ENCODE measurements at regions not wholly inside any gene's neighbourhood (a gene's known extent, or its start where the extent isn't known, plus 50 kb on each side); places are given as distances from the start of the nearest gene placed in this dataset.
"Not testable (repeated sequence)": the region's sequence is repeated elsewhere in the genome, so short reads cannot be mapped to it uniquely, and the experiment has no call there.

DNA sequence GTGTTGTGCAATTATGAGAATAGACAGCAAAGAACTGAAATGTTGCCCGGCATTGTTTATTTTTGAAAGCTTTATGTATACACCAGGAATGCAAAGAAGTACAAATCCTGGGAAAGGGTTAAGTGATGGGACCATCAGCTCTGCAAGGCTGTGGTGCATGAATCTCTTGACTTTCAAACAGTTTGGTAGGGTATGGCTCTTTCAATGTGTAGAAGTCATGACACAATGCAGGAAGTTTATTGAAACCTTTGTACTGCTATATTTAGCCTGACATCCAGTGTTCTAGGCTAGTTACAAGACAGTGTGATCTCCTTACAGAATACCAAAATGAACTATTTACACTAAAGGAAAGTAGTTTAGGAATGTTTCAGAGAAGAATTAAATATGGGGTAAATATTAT is 206.8 kb upstream of the HAND2 start:
- TF ChIP-seq, protein P1, sequence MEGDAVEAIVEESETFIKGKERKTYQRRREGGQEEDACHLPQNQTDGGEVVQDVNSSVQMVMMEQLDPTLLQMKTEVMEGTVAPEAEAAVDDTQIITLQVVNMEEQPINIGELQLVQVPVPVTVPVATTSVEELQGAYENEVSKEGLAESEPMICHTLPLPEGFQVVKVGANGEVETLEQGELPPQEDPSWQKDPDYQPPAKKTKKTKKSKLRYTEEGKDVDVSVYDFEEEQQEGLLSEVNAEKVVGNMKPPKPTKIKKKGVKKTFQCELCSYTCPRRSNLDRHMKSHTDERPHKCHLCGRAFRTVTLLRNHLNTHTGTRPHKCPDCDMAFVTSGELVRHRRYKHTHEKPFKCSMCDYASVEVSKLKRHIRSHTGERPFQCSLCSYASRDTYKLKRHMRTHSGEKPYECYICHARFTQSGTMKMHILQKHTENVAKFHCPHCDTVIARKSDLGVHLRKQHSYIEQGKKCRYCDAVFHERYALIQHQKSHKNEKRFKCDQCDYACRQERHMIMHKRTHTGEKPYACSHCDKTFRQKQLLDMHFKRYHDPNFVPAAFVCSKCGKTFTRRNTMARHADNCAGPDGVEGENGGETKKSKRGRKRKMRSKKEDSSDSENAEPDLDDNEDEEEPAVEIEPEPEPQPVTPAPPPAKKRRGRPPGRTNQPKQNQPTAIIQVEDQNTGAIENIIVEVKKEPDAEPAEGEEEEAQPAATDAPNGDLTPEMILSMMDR (IDR thresholded peaks at IDR 0.05): no peak
- no peak overlapping the region for H3K4me3 ChIP-seq
- no peaks in the 10 kb centered on the region for H3K36me3 ChIP-seq
- DNase-seq: no peak
- intact Hi-C loops (cut with DNase I): no loop called here
- H3K27me3 ChIP-seq: no peaks in the 10 kb centered on the region
- ATAC-seq: no peak
- H3K4me1 ChIP-seq: no peaks in the 10 kb centered on the region
- H3K9me3 ChIP-seq: no peaks in the 10 kb centered on the region
- H3K27ac ChIP-seq: no peak overlapping the region

DNA sequence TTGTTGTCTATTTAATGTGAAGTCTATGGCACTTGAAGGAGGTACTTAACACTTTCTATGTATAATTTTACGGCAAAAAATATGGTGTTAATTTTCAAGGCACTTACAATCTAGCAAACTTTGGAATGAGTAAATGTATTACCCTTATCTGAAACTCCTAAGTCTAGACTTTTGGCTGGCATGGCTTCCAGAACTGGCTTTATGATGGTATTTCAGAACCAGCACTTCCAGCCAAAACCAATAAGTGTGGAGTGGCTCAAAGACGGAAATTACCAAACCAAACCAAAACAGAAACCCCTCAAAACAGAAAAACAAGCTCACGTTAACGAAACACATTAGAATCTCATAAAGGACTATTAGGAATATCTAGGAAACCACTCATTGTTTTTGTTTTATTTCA is 205.6 kb upstream of the HAND2 start:
- H3K27ac ChIP-seq: no peak overlapping the region
- no peak for ATAC-seq
- TF ChIP-seq, protein P1 (IDR thresholded peaks at IDR 0.05): no peak
- H3K9me3 ChIP-seq: no peaks in the 10 kb centered on the region
- no peak for DNase-seq
- H3K27me3 ChIP-seq: no peaks in the 10 kb centered on the region
- H3K4me3 ChIP-seq: no peak overlapping the region
- H3K36me3 ChIP-seq: no peaks in the 10 kb centered on the region
- no peaks in the 10 kb centered on the region for H3K4me1 ChIP-seq
- intact Hi-C loops (cut with DNase I): no loop called here

DNA sequence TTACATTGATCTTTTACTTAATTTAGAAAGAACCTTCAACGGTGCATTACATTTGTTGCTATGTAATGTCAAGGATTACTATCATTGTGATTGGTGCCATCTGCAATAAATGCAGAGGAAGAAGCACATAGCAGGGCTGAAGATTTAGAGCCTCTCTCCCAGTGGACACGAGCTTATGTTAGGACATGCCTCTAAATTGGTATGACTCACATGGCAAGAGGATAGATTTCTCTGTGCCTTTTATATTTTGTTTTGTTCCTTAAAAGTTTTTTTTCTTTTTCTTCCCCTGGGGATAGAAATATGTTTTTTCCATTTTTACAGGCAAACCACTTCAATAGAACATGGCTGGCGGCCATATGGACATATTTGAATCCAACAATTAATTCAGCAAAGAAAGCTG is 205.0 kb upstream of the HAND2 start:
- H3K4me1 ChIP-seq: no peaks in the 10 kb centered on the region
- no peak overlapping the region for H3K27ac ChIP-seq
- ATAC-seq (no peak), DNase-seq (no peak)
- TF ChIP-seq, protein P1 (IDR thresholded peaks at IDR 0.05): no peak
- no peaks in the 10 kb centered on the region for H3K27me3 ChIP-seq
- H3K4me3 ChIP-seq: no peak overlapping the region
- no peaks in the 10 kb centered on the region for H3K9me3 ChIP-seq
- intact Hi-C loops (cut with DNase I): no loop called here
- H3K36me3 ChIP-seq: no peaks in the 10 kb centered on the region

DNA sequence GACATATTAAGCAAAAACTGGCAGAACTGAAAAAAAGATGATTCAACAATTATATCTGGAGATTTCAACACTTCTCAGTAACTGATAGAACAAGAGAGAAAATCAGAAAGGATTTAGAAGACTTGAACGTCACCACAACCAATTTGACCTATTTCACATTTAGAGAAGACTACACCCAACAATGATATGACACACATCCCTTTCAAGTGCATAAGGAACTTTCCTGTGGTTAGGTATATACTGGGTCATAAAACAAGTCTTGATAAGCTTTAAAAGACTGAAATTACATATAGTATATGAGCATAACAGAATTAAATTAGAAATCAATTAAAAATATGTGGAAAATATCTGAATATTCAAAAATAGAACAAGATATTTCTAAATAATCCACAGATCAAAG is 201.2 kb upstream of the HAND2 start:
- intact Hi-C loops (cut with DNase I): no loop called here
- TF ChIP-seq, protein P1 (IDR thresholded peaks at IDR 0.05): no peak
- DNase-seq: no peak
- Histone ChIP-seq H3K4me1 (no peaks in the 10 kb centered on the region), H3K36me3 (no peaks in the 10 kb centered on the region), H3K4me3 (no peak overlapping the region), H3K9me3 (no peaks in the 10 kb centered on the region), H3K27ac (no peak overlapping the region), H3K27me3 (no peaks in the 10 kb centered on the region)
- no peak for ATAC-seq

DNA sequence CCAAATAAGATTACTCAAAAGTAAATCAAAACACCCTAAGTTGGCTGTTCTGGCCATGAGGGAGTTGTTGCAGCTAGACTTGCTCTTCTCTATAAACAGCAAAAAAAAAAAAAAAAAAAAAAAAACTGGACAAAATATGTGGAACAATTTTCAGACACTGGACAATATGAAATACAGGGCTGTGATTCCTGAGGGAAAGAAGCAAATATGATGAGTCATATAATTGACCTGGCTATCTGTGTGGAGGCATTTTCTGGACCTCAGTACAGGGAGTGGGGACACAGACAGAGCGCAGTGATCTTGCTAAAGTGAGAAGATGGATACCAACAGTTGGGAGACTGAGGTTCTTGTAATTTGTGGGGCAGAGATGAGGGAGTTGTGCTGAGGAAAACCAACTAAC is 192.0 kb upstream of the HAND2 start:
- no peaks in the 10 kb centered on the region for H3K36me3 ChIP-seq
- no peaks in the 10 kb centered on the region for H3K27me3 ChIP-seq
- intact Hi-C loops (cut with DNase I): no loop called here
- ATAC-seq (no peak), DNase-seq (no peak)
- TF ChIP-seq, protein P1 (IDR thresholded peaks at IDR 0.05): no peak
- H3K4me1 ChIP-seq: no peaks in the 10 kb centered on the region
- H3K27ac ChIP-seq: no peak overlapping the region
- no peak overlapping the region for H3K4me3 ChIP-seq
- no peaks in the 10 kb centered on the region for H3K9me3 ChIP-seq

DNA sequence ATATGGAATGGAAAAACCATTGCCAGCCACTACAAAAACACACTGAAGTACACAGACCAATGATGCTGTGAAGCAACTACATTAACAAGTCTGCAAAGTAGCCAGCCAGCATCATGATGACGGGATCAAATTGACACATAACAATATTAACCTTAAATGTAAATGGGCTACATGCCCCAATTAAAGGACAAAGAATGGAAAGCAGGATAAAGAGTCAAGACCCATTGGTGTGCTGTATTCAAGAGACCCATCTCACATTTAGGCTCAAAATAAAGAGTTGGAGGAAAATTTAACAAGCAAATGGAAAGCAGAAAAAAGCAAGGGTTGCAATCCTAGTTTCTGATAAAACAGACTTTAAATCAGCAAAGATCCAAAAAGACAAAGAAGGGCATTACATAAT is 188.5 kb upstream of the HAND2 start:
- H3K27ac ChIP-seq; ATAC-seq; H3K36me3 ChIP-seq; DNase-seq; H3K4me3 ChIP-seq; H3K27me3 ChIP-seq; H3K9me3 ChIP-seq; intact Hi-C loops (cut with DNase I); H3K4me1 ChIP-seq: not testable (repeated sequence)
